OCI-LY1 (cell line): ENCODE measurements at regions not wholly inside any gene's neighbourhood (a gene's known extent, or its start where the extent isn't known, plus 50 kb on each side); places are given as distances from the start of the nearest gene placed in this dataset.

Source experiments
- EZH2 ChIP-seq: fragments of 200-600 bp; sonication (generic), shearing (Covaris generic); IDR thresholded peaks from 2 replicates; pipeline ENCODE4 v1.8.0; 2017; ENCODE audit warnings: borderline replicate concordance, mixed run types, mild to moderate bottlenecking, antibody characterized with exemption, low read length, moderate library complexity, mixed read lengths
- TF ChIP-seq, protein P1 (sequence below): fragments of 200-600 bp; sonication (generic), shearing (Covaris generic); IDR thresholded peaks from 2 replicates; pipeline ENCODE4 v1.5.1; 2017; ENCODE audit warnings: mild to moderate bottlenecking, antibody characterized with exemption, low read length, moderate library complexity, mixed read lengths

DNA sequence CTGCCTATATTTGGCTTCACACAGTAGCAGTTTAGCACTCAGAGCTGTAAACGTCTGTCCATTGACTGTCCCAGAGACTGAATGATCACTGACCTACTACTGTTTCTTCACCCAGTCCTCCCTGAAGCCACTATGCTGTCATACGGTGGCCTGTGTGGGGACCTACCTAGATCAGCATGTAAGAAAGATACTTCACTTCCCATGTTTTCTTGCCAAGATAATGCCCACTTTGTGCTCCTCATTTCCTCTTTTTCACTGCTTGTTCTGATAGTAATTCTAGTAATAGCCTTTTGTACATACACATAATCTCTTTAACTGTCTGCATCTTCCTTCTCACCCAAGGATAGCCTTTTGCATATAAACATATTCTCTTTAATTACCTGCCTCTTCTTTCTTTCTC is 109.9 kb upstream of the TIAM2 start:
- TF ChIP-seq, protein P1, sequence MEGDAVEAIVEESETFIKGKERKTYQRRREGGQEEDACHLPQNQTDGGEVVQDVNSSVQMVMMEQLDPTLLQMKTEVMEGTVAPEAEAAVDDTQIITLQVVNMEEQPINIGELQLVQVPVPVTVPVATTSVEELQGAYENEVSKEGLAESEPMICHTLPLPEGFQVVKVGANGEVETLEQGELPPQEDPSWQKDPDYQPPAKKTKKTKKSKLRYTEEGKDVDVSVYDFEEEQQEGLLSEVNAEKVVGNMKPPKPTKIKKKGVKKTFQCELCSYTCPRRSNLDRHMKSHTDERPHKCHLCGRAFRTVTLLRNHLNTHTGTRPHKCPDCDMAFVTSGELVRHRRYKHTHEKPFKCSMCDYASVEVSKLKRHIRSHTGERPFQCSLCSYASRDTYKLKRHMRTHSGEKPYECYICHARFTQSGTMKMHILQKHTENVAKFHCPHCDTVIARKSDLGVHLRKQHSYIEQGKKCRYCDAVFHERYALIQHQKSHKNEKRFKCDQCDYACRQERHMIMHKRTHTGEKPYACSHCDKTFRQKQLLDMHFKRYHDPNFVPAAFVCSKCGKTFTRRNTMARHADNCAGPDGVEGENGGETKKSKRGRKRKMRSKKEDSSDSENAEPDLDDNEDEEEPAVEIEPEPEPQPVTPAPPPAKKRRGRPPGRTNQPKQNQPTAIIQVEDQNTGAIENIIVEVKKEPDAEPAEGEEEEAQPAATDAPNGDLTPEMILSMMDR, result no peak
- TF ChIP-seq EZH2, result no peak
